ENCODE measurements at regions not wholly inside any gene's neighbourhood (a gene's known extent, or its start where the extent isn't known, plus 50 kb on each side); places are given as distances from the start of the nearest gene placed in this dataset.

DNA sequence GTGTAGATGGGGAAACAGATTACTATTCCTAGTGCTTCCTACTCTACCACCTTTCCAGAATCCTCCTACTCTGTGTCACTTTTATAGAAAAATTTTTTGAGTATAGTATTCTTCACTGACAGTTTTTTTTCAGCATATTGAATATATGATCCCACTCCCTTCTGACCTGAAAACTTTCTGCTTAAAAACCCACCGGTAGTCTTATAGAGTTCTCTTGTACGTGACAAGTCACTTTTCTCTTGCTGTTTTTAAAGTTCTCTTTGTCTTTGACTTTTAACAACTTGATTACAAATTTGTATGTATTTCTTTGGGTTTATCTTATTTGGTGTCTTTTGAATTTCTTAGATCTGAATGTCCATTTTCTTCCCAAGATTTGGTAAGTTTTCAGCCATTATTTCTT, 133.6 kb upstream of the SLC38A2 start:
- no peaks in the 10 kb centered on the region for H3K4me1 Mint-ChIP-seq
- Histone ChIP-seq H3K9ac (ENCODE audit: insufficient read depth, low read length, poor library complexity, severe bottlenecking) (no peak overlapping the region), H3K4me3 (replicated peaks in 1 of 3; ENCODE audit: low read depth in 2 of 3, low read length in 3 of 3) (no peak overlapping the region), H3K27ac (ENCODE audit: low read depth in 1 of 2, low read length in 2 of 2) (no peak overlapping the region), H3K4me2 (replicated peaks; ENCODE audit: extremely low read depth, low read length, poor library complexity, severe bottlenecking) (no peak overlapping the region), H2AFZ (ENCODE audit: insufficient read depth, low read depth, low read length, poor library complexity, severe bottlenecking) (no peak overlapping the region), H4K20me1 (ENCODE audit: insufficient read depth, low read length) (no peaks in the 10 kb centered on the region), H3K9me3 (replicated peaks in 1 of 2; ENCODE audit: control insufficient read depth in 1 of 2, insufficient read depth in 1 of 2, low read length in 2 of 2) (peaks cover 11 to 12% of the 10 kb centered on the region in 2 donors), H3K36me3 (replicated peaks in 1 of 2; ENCODE audit: control insufficient read depth in 1 of 2, insufficient read depth in 2 of 2, low read length in 2 of 2) (no peaks in the 10 kb centered on the region), H3K27me3 (ENCODE audit: control insufficient read depth in 2 of 2, insufficient read depth in 2 of 2, low read length in 2 of 2) (no peaks in the 10 kb centered on the region), H3K4me1 (ENCODE audit: control insufficient read depth in 1 of 2, insufficient read depth in 2 of 2, low read length in 2 of 2) (no peaks in the 10 kb centered on the region), H3K79me2 (ENCODE audit: insufficient read depth, low read length) (no peaks in the 10 kb centered on the region)
- H3K9me3 Mint-ChIP-seq = peaks cover 17 to 40% (median 27%) of the 10 kb centered on the region in 7 donors
- TF ChIP-seq, protein P1, sequence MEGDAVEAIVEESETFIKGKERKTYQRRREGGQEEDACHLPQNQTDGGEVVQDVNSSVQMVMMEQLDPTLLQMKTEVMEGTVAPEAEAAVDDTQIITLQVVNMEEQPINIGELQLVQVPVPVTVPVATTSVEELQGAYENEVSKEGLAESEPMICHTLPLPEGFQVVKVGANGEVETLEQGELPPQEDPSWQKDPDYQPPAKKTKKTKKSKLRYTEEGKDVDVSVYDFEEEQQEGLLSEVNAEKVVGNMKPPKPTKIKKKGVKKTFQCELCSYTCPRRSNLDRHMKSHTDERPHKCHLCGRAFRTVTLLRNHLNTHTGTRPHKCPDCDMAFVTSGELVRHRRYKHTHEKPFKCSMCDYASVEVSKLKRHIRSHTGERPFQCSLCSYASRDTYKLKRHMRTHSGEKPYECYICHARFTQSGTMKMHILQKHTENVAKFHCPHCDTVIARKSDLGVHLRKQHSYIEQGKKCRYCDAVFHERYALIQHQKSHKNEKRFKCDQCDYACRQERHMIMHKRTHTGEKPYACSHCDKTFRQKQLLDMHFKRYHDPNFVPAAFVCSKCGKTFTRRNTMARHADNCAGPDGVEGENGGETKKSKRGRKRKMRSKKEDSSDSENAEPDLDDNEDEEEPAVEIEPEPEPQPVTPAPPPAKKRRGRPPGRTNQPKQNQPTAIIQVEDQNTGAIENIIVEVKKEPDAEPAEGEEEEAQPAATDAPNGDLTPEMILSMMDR (IDR thresholded peaks at IDR 0.05) = no peak
- H3K36me3 Mint-ChIP-seq = peaks cover 4 to 7% of the 10 kb centered on the region in 2 donors
- DNase-seq = no peak
- H3K27me3 Mint-ChIP-seq (ENCODE audit: low read depth in 3 of 3) = no peaks in the 10 kb centered on the region
- no CpG with 5 or more reads among the region's 2 CpGs for WGBS (ENCODE audit: insufficient coverage)
- intact Hi-C loops (cut with micrococcal nuclease) = no loop called here
- no peak overlapping the region for H3K4me3 Mint-ChIP-seq
- no peak overlapping the region for H3K27ac Mint-ChIP-seq

- peaks cover 10 to 11% of the 10 kb centered on the region in 2 donors for H3K9me3 ChIP-seq (replicated peaks in 1 of 2; ENCODE audit: control insufficient read depth in 1 of 2, insufficient read depth in 1 of 2, low read length in 2 of 2)
- H3K4me1 ChIP-seq (ENCODE audit: control insufficient read depth in 1 of 2, insufficient read depth in 2 of 2, low read length in 2 of 2) = no peaks in the 10 kb centered on the region
- intact Hi-C loops (cut with micrococcal nuclease) = no loop called here
- no peak overlapping the region for H3K4me3 ChIP-seq (replicated peaks in 1 of 3; ENCODE audit: low read depth in 2 of 3, low read length in 3 of 3)
- H3K27ac Mint-ChIP-seq = no peak overlapping the region
- no CpG with 5 or more reads among the region's 1 CpG for WGBS (ENCODE audit: insufficient coverage)
- peaks cover 4 to 7% of the 10 kb centered on the region in 2 donors for H3K36me3 Mint-ChIP-seq
- H3K4me3 Mint-ChIP-seq = no peak overlapping the region
- no peaks in the 10 kb centered on the region for H4K20me1 ChIP-seq (ENCODE audit: insufficient read depth, low read length)
- H3K9ac ChIP-seq (ENCODE audit: insufficient read depth, low read length, poor library complexity, severe bottlenecking) = no peak overlapping the region
- H3K79me2 ChIP-seq (ENCODE audit: insufficient read depth, low read length) = no peaks in the 10 kb centered on the region
- no peak overlapping the region for H3K27ac ChIP-seq (ENCODE audit: low read depth in 1 of 2, low read length in 2 of 2)
- H3K4me1 Mint-ChIP-seq = no peaks in the 10 kb centered on the region
- H3K27me3 ChIP-seq (ENCODE audit: control insufficient read depth in 2 of 2, insufficient read depth in 2 of 2, low read length in 2 of 2) = no peaks in the 10 kb centered on the region
- H3K9me3 Mint-ChIP-seq = peaks cover 13 to 32% (median 20%) of the 10 kb centered on the region in 7 donors
- TF ChIP-seq, protein P1 (IDR thresholded peaks at IDR 0.05) = no peak
- H3K4me2 ChIP-seq (replicated peaks; ENCODE audit: extremely low read depth, low read length, poor library complexity, severe bottlenecking) = no peak overlapping the region
- no peaks in the 10 kb centered on the region for H3K36me3 ChIP-seq (replicated peaks in 1 of 2; ENCODE audit: control insufficient read depth in 1 of 2, insufficient read depth in 2 of 2, low read length in 2 of 2)
- DNase-seq = no peak
- peaks cover 0 to 1% (median 0%) of the 10 kb centered on the region in 3 donors for H3K27me3 Mint-ChIP-seq (ENCODE audit: low read depth in 3 of 3)
- no peak overlapping the region for H2AFZ ChIP-seq (ENCODE audit: insufficient read depth, low read depth, low read length, poor library complexity, severe bottlenecking)
These were observed 131.9 kb upstream of the SLC38A2 start for GRCh38 chr12:46504494-46504893.

Measured in CD14-positive monocyte (primary cell).